ENCODE measurements at regions not wholly inside any gene's neighbourhood (a gene's known extent, or its start where the extent isn't known, plus 50 kb on each side); places are given as distances from the start of the nearest gene placed in this dataset.

DNA sequence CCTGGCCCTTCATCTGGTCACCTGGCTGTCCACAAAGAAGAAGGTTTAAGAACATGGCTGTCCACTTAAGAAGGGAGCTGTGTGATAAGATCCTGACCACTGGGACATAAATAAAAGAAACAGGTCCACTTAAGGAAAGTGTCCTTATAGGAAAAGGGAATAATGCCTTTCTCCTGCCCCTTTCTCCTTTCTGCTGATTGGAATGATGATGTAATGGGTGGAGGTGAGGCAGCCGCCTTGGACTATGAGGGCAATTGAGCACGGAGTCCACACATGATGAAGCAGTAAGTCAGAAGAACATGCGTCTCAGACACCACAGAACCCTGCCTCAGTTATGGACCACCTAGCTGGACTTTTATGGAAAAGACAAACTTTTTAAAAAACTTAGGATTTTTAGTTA lies 401.1 kb downstream of the SHANK2 start:
- TF ChIP-seq CTCF (conservative IDR thresholded peaks at IDR 0.05; ENCODE audit: low read depth, low read length) (no peak), EZH2 (IDR thresholded peaks at IDR 0.05; ENCODE audit: borderline replicate concordance, low read depth, low read length, poor library complexity, severe bottlenecking) (no peak)

Measured in A673 (cell line).